Calu3 (cell line): ENCODE measurements at regions not wholly inside any gene's neighbourhood (a gene's known extent, or its start where the extent isn't known, plus 50 kb on each side); places are given as distances from the start of the nearest gene placed in this dataset.

Source experiments
- BruUV-seq: library from RNA; stranded (reverse); fragments of 400-500 nt; replicated peaks from 2 replicates; lab custom pipeline; 2021; lab: Mats Ljungman, UMichigan
- CTCF ChIA-PET: fragments of 300-600 bp; sonication (Branson Sonifier 250); formaldehyde crosslinking; loops from one replicate; lab custom pipeline; 2022; ENCODE audit warnings: antibody characterized with exemption; lab: Charles Lee
- DNase-seq: peaks from one replicate; pipeline ENCODE4 v3.0.0; 2022
- H3K27ac Mint-ChIP-seq: one replicate; pipeline ENCODE4 v1.8.0; 2022; ENCODE audit warnings: mixed read lengths; ENCODE audit not compliant: unreplicated experiment
- H3K27me3 Mint-ChIP-seq: one replicate; pipeline ENCODE4 v1.8.0; 2022; ENCODE audit warnings: mixed read lengths; ENCODE audit not compliant: unreplicated experiment
- H3K36me3 Mint-ChIP-seq: one replicate; pipeline ENCODE4 v1.8.0; 2022; ENCODE audit warnings: mild to moderate bottlenecking, moderate library complexity, mixed read lengths; ENCODE audit not compliant: insufficient read depth, unreplicated experiment
- H3K4me1 Mint-ChIP-seq: one replicate; pipeline ENCODE4 v1.8.0; 2022; ENCODE audit warnings: mild to moderate bottlenecking, low read depth, mixed read lengths; ENCODE audit not compliant: unreplicated experiment
- H3K4me3 Mint-ChIP-seq: one replicate; pipeline ENCODE4 v1.8.0; 2022; ENCODE audit warnings: mild to moderate bottlenecking, low read depth, moderate library complexity, mixed read lengths; ENCODE audit not compliant: unreplicated experiment
- H3K9me3 Mint-ChIP-seq: one replicate; pipeline ENCODE4 v1.8.0; 2022; ENCODE audit warnings: low read depth, mixed read lengths; ENCODE audit not compliant: unreplicated experiment
- CTCF ChIP-seq: fragments of 200-600 bp; IDR thresholded peaks from one replicate; pipeline ENCODE4 v1.8.0; 2022; ENCODE audit warnings: antibody characterized with exemption; ENCODE audit not compliant: unreplicated experiment
- intact Hi-C: fragments of 100-400 bp; cut with micrococcal nuclease; formaldehyde crosslinking; loops from one replicate; pipeline ENCODE4 v1.10.0; 2022; ENCODE audit not compliant: unreplicated experiment

- peaks cover 4% of the 10 kb centered on the region for H3K9me3 Mint-ChIP-seq
- intact Hi-C loops: no loop called here
- no peak overlapping the region for H3K4me3 Mint-ChIP-seq
- DNase-seq: no peak
- H3K36me3 Mint-ChIP-seq: no peaks in the 10 kb centered on the region
- no peak overlapping the region for H3K27ac Mint-ChIP-seq
- no peaks in the 10 kb centered on the region for H3K27me3 Mint-ChIP-seq
- H3K4me1 Mint-ChIP-seq: no peaks in the 10 kb centered on the region
- no TSS peak for BruUV-seq
- no peak for TF ChIP-seq CTCF
- CTCF ChIA-PET: no interaction called here
Measured at GRCh38 chr14:39731912-39732311, 299.7 kb upstream of the FBXO33 start.

GRCh38 chr14:39726563-39726962, 294.3 kb upstream of the FBXO33 start:
- CTCF ChIA-PET: no interaction called here
- H3K4me3 Mint-ChIP-seq: no peak overlapping the region
- no peaks in the 10 kb centered on the region for H3K36me3 Mint-ChIP-seq
- no peaks in the 10 kb centered on the region for H3K4me1 Mint-ChIP-seq
- no peak overlapping the region for H3K27ac Mint-ChIP-seq
- H3K27me3 Mint-ChIP-seq: no peaks in the 10 kb centered on the region
- no TSS peak for BruUV-seq
- intact Hi-C loops: no loop called here
- peaks cover 4% of the 10 kb centered on the region for H3K9me3 Mint-ChIP-seq
- DNase-seq: no peak
- no peak for TF ChIP-seq CTCF

DNA sequence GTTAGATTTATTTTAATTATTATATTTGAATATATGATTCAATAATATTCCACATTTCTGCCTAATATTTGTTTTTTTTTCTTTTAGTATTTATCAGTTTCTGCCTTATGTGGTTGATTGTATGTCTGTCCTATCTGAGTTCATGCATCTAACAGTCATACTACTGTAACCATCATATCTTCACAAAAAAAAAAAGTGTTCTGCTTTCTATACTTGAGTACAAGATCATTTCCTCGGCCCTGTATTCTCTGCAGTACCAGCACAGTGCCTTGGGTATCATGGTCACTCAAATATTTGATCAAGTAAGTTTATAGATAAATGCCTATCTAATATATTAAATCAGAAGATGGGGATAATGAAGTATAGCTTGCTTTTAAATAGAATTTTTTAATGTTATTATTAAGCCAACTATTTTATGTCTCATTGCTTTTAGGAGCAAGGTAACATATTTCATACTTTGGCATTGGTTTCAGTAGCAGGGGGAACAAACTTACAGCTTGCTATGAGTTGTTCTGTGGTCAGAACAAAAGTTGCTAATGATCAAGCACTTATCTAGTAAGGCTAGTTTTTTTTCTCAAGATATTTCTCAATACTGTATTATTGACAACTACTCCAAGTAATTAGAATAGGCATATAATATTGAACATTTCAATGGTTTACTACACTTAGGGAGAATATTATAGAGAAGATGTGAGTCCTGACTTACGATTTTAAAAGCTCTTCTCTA, 290.5 kb upstream of the FBXO33 start:
- CTCF ChIA-PET: no interaction called here
- Mint-ChIP-seq H3K27ac (no peak overlapping the region), H3K27me3 (no peaks in the 10 kb centered on the region), H3K4me3 (no peak overlapping the region), H3K4me1 (no peaks in the 10 kb centered on the region), H3K9me3 (no peaks in the 10 kb centered on the region), H3K36me3 (no peaks in the 10 kb centered on the region)
- BruUV-seq: no TSS peak
- DNase-seq: no peak
- TF ChIP-seq CTCF: no peak
- intact Hi-C loops: no loop called here

GRCh38 chr14:39716987-39717570, 284.8 kb upstream of the FBXO33 start:
- H3K4me3 Mint-ChIP-seq: no peak overlapping the region
- intact Hi-C loops: no loop called here
- H3K36me3 Mint-ChIP-seq: no peaks in the 10 kb centered on the region
- H3K27ac Mint-ChIP-seq: no peak overlapping the region
- H3K27me3 Mint-ChIP-seq: no peaks in the 10 kb centered on the region
- TF ChIP-seq CTCF: no peak
- H3K4me1 Mint-ChIP-seq: no peaks in the 10 kb centered on the region
- H3K9me3 Mint-ChIP-seq: no peaks in the 10 kb centered on the region
- DNase-seq: no peak
- CTCF ChIA-PET: no interaction called here
- BruUV-seq: no TSS peak
